Duodenal mucosa (tissue), 2 donors: ENCODE measurements at regions not wholly inside any gene's neighbourhood (a gene's known extent, or its start where the extent isn't known, plus 50 kb on each side); places are given as distances from the start of the nearest gene placed in this dataset.

Source experiments
- H3K27ac ChIP-seq: one replicate; pipeline ENCODE4 v1.7.0; 2013; ENCODE audit warnings: low read depth, low read length
- H3K27me3 ChIP-seq, 2 donors: one replicate each; pipeline ENCODE4 v1.7.0; 2013; ENCODE audit warnings: low read length in 2 of 2, control low read depth in 1 of 2; ENCODE audit not compliant: insufficient read depth in 2 of 2, control insufficient read depth in 1 of 2
- H3K36me3 ChIP-seq, 2 donors: one replicate each; pipeline ENCODE4 v1.7.0; 2013; ENCODE audit warnings: low read length in 2 of 2, control low read depth in 1 of 2; ENCODE audit not compliant: insufficient read depth in 2 of 2, control insufficient read depth in 1 of 2
- H3K4me1 ChIP-seq, 2 donors: one replicate each; pipeline ENCODE4 v1.7.0; 2013; ENCODE audit warnings: low read length in 2 of 2, control low read depth in 1 of 2; ENCODE audit not compliant: insufficient read depth in 2 of 2, control insufficient read depth in 1 of 2
- H3K4me3 ChIP-seq, 2 donors: one replicate each; pipeline ENCODE4 v1.7.0; 2013; ENCODE audit warnings: low read length in 2 of 2, low read depth in 1 of 2
- H3K9ac ChIP-seq, 2 donors: one replicate each; pipeline ENCODE4 v1.7.0; 2013; ENCODE audit warnings: low read length in 2 of 2, low read depth in 1 of 2
- H3K9me3 ChIP-seq, 2 donors: one replicate each; pipeline ENCODE4 v1.7.0; 2013; ENCODE audit warnings: low read length in 2 of 2, control low read depth in 1 of 2; ENCODE audit not compliant: control insufficient read depth in 1 of 2

DNA sequence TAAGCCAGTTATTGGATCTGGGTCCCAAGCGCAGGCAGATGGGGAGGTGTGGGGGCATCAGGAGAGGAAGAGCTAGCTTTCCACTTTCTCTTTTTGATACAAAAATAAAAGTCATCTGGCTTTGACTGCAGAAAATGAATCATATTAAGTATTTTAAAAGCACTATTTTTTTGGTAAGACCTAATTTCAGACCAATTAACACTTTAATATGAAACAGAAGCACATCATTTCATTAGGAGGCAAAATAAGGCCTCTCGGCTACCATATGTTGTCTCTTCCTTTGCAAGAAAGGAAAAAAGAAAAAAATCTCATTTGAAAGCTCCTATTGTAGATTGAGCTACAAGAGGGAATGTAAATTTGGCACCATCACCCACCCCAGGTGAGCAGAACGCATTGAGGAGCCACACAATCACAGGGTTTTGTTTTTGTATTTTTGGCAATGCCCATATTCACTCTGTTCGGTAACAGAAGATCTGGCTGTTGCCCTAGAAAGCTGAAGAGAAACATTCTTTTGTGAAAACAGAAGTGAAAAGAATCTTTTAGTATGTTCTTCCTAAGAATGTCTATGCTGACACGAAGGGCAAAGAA is 390.7 kb upstream of the ETAA1 start:
- H3K36me3 ChIP-seq = no peaks in the 10 kb centered on the region
- H3K27me3 ChIP-seq = peaks cover 0 to 5% of the 10 kb centered on the region in 2 donors
- H3K4me1 ChIP-seq = peaks cover 0 to 8% of the 10 kb centered on the region in 2 donors
- no peak overlapping the region for H3K9ac ChIP-seq
- H3K27ac ChIP-seq = no peak overlapping the region
- H3K9me3 ChIP-seq = no peaks in the 10 kb centered on the region
- H3K4me3 ChIP-seq = no peak overlapping the region

DNA sequence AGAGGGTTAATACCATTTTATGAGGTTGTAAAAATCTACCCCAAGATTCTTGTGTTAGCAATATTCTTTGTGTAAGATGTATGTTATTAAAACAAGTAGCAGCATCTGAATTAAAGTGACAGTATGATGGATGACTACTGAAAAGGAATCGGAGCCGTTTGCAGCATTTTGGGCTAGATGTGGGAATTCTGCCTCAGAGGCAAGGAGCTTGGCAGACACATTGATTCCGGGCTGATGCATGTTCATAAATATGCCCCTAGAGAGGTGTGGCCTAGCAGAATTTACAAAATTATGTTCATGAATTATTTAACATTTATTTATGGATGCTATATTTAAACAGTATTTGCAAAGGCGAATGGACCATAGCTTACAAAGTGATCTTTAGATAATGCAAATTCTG is 389.0 kb upstream of the ETAA1 start:
- Histone ChIP-seq H3K36me3 (no peaks in the 10 kb centered on the region), H3K27ac (no peak overlapping the region), H3K9ac (no peak overlapping the region), H3K9me3 (no peaks in the 10 kb centered on the region), H3K4me1 (peaks cover 0 to 8% of the 10 kb centered on the region in 2 donors), H3K27me3 (peaks cover 0 to 5% of the 10 kb centered on the region in 2 donors), H3K4me3 (no peak overlapping the region)

GRCh38 chr2:67012165-67012564 is 385.0 kb upstream of the ETAA1 start:
- H3K36me3 ChIP-seq = no peaks in the 10 kb centered on the region
- no peak overlapping the region for H3K9ac ChIP-seq
- no peak overlapping the region for H3K27ac ChIP-seq
- no peak overlapping the region for H3K4me3 ChIP-seq
- H3K4me1 ChIP-seq = peaks cover 0 to 8% of the 10 kb centered on the region in 2 donors
- no peaks in the 10 kb centered on the region for H3K9me3 ChIP-seq
- no peaks in the 10 kb centered on the region for H3K27me3 ChIP-seq

GRCh38 chr2:67013821-67014220 is 383.3 kb upstream of the ETAA1 start:
- H3K27me3 ChIP-seq = no peaks in the 10 kb centered on the region
- H3K4me3 ChIP-seq = no peak overlapping the region
- no peak overlapping the region for H3K9ac ChIP-seq
- no peaks in the 10 kb centered on the region for H3K9me3 ChIP-seq
- no peaks in the 10 kb centered on the region for H3K4me1 ChIP-seq
- H3K36me3 ChIP-seq = no peaks in the 10 kb centered on the region
- no peak overlapping the region for H3K27ac ChIP-seq

DNA sequence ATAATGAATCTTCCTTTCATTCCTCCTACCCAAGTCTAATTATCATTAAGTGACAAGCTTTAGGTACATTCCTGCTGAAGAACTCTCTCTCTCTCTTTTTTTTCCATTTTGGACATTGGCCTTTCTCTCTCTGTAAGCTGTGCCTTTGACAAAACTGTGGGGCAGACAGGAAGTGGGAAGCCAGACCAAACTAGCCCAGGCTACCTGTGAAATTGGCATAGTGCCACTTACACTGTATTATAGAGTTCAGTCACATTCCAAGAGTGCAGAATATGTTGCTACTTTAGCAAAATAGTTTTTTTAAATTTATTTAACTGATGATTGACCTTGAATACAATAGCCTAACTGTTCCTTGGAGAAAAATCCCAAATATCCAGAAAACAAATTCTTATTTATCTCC is 381.5 kb upstream of the ETAA1 start:
- H3K4me1 ChIP-seq = no peaks in the 10 kb centered on the region
- no peaks in the 10 kb centered on the region for H3K27me3 ChIP-seq
- no peaks in the 10 kb centered on the region for H3K9me3 ChIP-seq
- H3K27ac ChIP-seq = no peak overlapping the region
- H3K36me3 ChIP-seq = no peaks in the 10 kb centered on the region
- no peak overlapping the region for H3K4me3 ChIP-seq
- H3K9ac ChIP-seq = no peak overlapping the region

- Histone ChIP-seq H3K27ac (no peak overlapping the region), H3K27me3 (no peaks in the 10 kb centered on the region), H3K36me3 (no peaks in the 10 kb centered on the region), H3K4me3 (no peak overlapping the region), H3K9me3 (no peaks in the 10 kb centered on the region), H3K4me1 (no peaks in the 10 kb centered on the region), H3K9ac (no peak overlapping the region)
These were observed 378.8 kb upstream of the ETAA1 start for GRCh38 chr2:67018301-67018700.

DNA sequence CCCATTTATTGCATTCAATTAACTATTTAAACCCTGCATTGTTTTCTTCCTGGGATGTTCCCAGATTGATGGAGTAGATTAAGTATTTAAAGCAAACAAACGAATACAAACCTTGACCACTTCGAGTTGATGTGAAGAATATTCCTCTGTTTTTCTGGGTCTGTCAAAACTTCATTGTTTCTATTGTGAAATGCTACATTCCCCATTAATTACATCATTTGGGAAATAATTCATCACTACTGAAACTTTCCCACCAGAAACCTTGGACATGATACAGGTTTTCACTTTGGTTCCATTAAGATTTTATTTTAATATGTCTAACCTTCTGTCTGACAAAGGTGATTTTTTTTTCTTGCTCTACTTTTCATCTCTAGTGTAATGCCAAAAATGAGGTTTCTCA is 365.1 kb upstream of the ETAA1 start:
- no peaks in the 10 kb centered on the region for H3K36me3 ChIP-seq
- no peaks in the 10 kb centered on the region for H3K27me3 ChIP-seq
- H3K27ac ChIP-seq = no peak overlapping the region
- H3K9ac ChIP-seq = no peak overlapping the region
- H3K4me3 ChIP-seq = no peak overlapping the region
- H3K9me3 ChIP-seq = no peaks in the 10 kb centered on the region
- H3K4me1 ChIP-seq = peaks cover 9 to 11% of the 10 kb centered on the region in 2 donors

DNA sequence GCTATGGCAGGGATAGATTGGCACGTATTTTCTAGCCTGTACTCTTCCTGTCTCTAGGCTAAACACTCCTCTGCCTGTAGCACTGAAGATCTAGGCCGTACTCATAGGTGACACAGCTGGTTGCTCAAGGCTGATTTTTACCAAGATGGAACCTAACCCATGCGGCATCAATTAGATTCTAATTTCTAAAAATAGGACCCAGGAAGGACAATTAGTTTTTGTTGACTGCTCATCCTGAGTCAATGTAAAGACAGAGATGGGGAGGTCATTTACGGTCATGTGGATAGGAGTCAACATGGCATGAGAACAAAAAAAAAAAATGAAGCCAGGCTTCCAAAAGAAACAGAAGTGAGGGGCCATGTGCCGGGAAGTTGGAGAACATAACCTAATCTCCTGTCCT is 360.7 kb upstream of the ETAA1 start:
- Histone ChIP-seq H3K27me3 (no peaks in the 10 kb centered on the region), H3K4me3 (no peak overlapping the region), H3K9me3 (no peaks in the 10 kb centered on the region), H3K27ac (no peak overlapping the region), H3K36me3 (no peaks in the 10 kb centered on the region), H3K9ac (no peak overlapping the region), H3K4me1 (peaks cover 28 to 32% of the 10 kb centered on the region in 2 donors)

DNA sequence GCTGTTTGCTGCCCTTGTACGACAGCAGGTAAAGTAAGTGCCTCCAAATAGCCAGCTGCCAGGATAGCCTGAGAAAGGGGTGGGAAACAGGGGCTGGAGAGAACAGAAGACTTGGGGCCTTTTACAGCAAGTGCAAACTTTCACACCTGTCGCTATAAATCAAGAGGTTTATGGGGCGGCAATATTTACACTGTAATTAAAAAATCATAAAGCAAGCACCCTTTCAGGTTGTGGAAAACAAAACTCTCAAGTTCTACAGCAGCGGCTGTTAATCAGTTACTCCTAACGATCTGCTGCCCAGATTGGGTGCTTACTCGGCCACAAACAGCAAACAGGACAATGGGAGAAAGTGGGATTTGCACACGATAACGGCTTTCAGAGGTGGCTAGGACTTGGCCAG is 359.5 kb upstream of the ETAA1 start:
- Histone ChIP-seq H3K9ac (no peak overlapping the region), H3K27ac (no peak overlapping the region), H3K9me3 (no peaks in the 10 kb centered on the region), H3K4me1 (peaks cover 28 to 32% of the 10 kb centered on the region in 2 donors), H3K27me3 (no peaks in the 10 kb centered on the region), H3K4me3 (no peak overlapping the region), H3K36me3 (no peaks in the 10 kb centered on the region)

DNA sequence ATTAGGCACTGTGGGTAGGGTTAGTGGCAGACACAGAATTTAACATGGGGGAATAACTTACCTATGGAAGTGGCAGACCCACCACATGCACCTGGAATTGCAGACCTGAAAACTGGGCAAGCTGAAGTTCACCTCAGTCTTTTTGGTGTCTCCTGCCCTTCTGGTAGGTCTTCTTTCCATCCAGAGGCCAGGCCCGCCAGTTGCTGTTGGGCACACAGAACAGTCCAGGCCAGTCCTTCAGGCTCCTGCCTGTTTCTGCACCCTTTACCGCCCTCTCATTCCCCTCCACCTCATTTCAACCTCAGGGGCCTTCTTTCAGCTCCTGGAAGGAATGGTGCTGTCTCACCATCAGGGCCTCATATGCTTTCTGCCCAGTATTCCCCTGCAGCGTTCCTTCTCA is 358.9 kb upstream of the ETAA1 start:
- H3K27me3 ChIP-seq = no peaks in the 10 kb centered on the region
- H3K9ac ChIP-seq = no peak overlapping the region
- H3K4me3 ChIP-seq = no peak overlapping the region
- H3K4me1 ChIP-seq = peaks cover 28 to 32% of the 10 kb centered on the region in 2 donors
- no peaks in the 10 kb centered on the region for H3K36me3 ChIP-seq
- H3K9me3 ChIP-seq = no peaks in the 10 kb centered on the region
- no peak overlapping the region for H3K27ac ChIP-seq

DNA sequence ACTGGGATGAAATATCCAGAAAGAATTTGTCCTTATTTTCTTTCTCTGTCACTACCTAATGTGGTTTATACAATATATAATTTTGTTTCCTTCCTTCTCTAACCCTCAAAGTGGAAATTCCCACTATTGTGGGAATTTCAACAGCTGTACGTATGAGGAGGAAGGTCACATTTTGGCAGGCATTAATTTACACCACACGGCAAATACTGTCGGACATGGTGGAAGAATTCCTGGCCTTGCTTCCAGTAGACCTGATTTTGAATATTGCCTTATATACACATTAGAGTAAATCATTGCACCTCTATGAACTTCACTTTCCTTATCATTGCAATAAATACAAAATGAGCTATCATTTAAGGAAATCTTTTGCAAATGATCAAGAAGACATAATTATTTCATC is 358.1 kb upstream of the ETAA1 start:
- Histone ChIP-seq H3K27me3 (no peaks in the 10 kb centered on the region), H3K4me3 (no peak overlapping the region), H3K36me3 (no peaks in the 10 kb centered on the region), H3K4me1 (peaks cover 21 to 26% of the 10 kb centered on the region in 2 donors), H3K9ac (no peak overlapping the region), H3K9me3 (no peaks in the 10 kb centered on the region), H3K27ac (no peak overlapping the region)
